HG02870 (cell line): ENCODE measurements at regions not wholly inside any gene's neighbourhood (a gene's known extent, or its start where the extent isn't known, plus 50 kb on each side); places are given as distances from the start of the nearest gene placed in this dataset.

Source experiments
- ATAC-seq: cut with Tn5 transposase; IDR thresholded peaks from one replicate; pipeline ENCODE4 v1.9.1; 2021; ENCODE audit warnings: mild to moderate bottlenecking, moderate library complexity; ENCODE audit not compliant: unreplicated experiment

- ATAC-seq = no peak
Observed at GRCh38 chr5:114237766-114238165, 124.1 kb upstream of the KCNN2 start.

GRCh38 chr5:114238771-114239313 is 123.0 kb upstream of the KCNN2 start:
- no peak for ATAC-seq

- ATAC-seq = no peak
Observed at GRCh38 chr5:114243281-114243971, 118.4 kb upstream of the KCNN2 start.

DNA sequence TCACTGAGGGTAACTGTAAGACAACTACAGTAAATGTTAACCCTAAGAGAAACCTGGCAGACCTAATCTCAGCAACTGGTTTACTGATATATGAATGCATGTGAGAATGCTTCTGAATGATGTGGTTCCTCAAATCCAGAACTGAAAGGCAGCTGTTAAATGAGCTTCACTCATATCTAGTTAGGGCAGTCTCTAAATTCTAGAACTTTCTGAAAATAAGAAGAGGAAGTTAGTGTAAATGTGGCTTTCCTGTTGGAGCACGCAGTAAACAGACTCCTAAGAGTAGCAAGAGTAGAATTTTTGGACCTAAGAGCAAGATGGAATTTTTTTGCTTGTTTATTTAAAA is 117.9 kb upstream of the KCNN2 start:
- no peak for ATAC-seq

DNA sequence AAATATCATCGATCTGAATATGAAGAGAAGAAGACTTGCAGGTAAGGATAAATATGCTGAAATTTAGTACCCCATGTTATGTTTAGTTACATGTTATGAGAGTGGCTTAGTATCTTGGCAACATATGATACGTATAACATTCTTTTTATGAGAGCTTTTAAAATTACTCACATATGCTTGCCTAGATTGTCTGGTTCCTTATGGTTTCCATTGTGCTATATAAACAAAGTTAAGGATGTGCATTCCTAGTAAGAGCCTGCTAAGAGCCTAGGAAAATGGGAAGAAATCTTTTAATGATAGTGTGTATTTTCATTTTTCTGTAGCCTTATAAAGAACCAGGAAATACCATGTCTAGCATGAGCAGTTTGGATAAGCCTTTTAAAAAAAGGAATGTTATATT is 112.0 kb upstream of the KCNN2 start:
- no peak for ATAC-seq

- no peak for ATAC-seq
Observed at GRCh38 chr5:114250536-114250935, 111.3 kb upstream of the KCNN2 start.

GRCh38 chr5:114252226-114252625 is 109.6 kb upstream of the KCNN2 start:
- ATAC-seq = no peak

- no peak for ATAC-seq
Observed at GRCh38 chr5:114255260-114255659, 106.6 kb upstream of the KCNN2 start.

- no peak for ATAC-seq
Observed at GRCh38 chr5:114261989-114262388, 99.9 kb upstream of the KCNN2 start.

GRCh38 chr5:114265432-114266060 is 96.3 kb upstream of the KCNN2 start:
- no peak for ATAC-seq

DNA sequence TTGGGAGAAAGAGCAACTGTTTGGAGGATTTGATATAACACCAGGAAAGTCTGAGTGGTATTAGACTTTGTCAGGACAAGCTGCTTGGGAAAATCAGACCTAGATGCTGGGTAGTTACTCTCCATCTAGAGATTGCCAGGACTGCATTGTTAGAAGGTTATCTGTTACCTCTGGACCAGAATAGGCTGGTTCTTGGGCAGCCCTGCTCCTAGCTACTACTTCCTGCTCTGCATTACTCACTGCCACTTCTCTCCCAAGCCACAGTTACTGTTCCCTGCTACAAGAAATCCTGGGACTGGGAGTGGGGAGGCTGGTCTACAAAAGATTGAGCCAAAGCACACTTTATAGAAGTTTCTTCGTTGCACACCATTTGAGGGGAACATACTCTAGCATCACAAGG is 95.5 kb upstream of the KCNN2 start:
- ATAC-seq = no peak

DNA sequence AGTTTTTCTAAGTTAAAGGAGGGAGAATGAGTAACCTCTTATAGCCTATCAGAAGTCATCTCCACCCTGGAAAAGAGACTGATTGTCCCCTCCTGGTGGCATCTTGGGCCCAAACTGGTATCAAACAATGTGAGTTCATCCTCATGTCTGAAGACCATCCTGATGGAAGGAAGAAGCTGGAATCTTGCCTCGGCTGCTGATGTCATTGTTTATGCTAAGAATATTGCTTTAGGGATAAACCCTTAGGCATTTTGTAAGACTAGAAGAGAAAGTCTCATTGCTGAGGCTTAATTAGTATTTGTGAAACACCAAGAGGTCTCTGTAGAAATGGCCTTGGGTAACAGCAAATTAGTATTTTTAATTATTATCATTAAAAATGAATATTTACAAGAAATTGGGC is 65.7 kb upstream of the KCNN2 start:
- no peak for ATAC-seq

DNA sequence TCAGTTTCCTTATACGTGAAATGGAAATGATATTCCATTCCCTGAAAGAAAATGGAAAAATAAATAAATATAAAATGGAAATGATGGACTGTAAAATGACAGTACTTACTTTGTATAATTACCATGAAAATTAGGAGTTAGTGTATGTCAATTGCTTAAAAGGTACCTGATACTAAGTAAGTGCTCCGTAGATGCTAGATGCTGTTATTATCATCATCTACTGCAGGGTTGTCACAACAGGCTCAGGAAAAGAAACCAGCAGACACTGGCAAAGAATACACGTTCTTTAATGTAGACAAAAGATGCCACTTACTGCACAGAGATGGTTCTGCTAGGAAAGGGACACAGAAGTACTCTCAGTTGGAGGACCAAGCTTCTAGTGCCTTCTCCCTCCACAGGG is 64.0 kb upstream of the KCNN2 start:
- ATAC-seq = no peak

GRCh38 chr5:114305402-114306207 is 56.3 kb upstream of the KCNN2 start:
- peak; percentile 77 for ATAC-seq

GRCh38 chr5:114308017-114308416 is 53.9 kb upstream of the KCNN2 start:
- ATAC-seq = no peak

DNA sequence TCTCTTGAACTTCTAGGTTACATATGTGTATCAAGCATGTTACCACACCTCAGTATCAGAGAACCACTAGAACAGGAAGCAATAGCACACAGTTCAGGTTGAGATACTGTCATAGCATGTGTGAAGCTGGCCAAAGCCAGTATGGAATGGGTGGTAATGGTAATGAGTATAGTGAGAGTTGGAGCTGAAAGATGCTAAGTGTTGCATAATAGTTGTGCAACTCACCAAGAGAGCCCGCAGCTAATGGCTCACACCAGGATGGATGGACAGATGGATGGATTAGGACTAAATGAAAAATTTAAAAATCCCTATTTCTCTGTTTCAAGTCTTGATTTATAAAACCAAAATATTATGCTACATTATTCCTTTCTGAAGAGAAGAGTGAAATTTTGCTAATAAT is 53.4 kb upstream of the KCNN2 start:
- ATAC-seq = no peak

GRCh38 chr5:114310666-114311065 is 51.2 kb upstream of the KCNN2 start:
- ATAC-seq = no peak

DNA sequence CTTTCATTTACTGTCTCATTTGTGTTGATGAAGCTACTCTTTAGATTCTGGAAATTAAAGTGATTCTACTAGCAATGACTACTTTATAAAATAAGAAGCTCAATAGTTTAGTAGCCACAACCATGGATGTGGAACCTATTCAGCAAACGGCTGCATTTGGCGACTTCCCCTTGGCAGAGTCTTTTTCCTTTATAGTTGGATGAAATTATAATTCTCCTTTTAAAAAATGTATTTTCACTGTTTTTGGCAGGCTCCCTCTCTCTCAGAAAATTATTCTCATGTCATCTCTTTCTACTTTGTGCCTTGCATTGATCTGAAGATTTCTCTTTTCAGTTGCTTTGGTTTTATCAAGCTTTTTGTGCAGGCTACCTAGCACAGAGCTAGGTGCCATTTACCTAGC is 50.6 kb upstream of the KCNN2 start:
- ATAC-seq = no peak

DNA sequence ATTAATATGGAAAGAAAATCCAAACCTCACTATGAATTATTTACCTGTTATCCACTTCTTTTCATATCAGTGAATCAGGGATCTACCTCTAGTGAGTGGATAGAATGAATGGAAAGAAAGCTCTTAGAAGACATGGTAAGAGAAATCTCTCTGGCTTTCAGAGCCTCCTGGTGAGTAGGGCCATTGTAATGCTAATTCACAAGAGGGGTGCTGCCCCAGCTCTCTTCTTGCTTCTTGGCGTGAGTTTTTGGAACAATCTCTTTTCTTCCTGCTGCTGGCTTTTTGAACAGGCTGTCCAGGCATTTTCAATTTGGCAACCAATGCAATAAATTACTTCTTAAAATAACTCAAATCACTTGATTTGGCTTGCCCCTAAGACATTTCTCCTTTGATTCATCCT is 49.9 kb upstream of the KCNN2 start:
- ATAC-seq = no peak
